GM18511 (cell line): ENCODE measurements at regions not wholly inside any gene's neighbourhood (a gene's known extent, or its start where the extent isn't known, plus 50 kb on each side); places are given as distances from the start of the nearest gene placed in this dataset.

Source experiments
- ATAC-seq: cut with Tn5 transposase; IDR thresholded peaks from one replicate; pipeline ENCODE4 v1.9.1; 2021; ENCODE audit warnings: mild to moderate bottlenecking, moderate library complexity; ENCODE audit not compliant: unreplicated experiment

DNA sequence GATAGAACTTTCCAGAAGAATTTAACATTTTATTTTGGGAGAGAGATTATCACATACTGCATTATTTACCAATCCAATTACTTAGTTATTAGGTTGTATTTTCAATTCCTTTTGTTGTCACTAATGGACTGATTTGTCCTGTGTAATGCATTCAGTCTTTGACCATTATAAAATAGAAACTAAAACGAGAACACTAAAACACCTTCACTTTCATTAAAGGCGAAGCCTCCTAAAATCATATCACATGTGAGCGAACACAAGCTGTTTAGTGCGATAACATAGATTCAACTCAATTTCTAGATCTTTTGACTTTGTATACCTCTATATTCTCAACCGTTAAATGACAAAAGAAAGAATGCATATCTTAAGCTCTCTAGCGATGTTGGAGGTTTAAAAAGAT, 253.4 kb downstream of the VGLL3 start:
- no peak for ATAC-seq

DNA sequence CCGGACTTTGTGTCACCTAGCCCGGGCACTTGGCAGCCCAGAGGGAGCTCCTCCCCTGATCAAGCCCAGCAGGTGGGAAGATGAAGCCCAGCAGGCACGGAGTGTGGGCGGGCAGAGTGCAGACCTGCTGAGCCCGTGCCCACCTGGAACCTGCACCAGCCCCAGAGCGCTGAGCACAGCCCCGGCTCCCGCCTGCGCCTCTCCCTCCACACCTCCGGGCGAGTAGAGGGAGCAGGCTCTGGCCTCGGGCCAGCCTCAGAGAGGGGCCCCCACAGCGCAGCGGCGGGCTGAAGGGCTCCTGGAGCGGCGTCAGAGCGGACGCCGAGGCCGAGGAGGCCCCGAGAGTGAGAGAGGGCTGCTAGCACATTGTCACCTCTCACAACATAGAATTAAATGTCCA, 257.7 kb downstream of the VGLL3 start:
- no peak for ATAC-seq

DNA sequence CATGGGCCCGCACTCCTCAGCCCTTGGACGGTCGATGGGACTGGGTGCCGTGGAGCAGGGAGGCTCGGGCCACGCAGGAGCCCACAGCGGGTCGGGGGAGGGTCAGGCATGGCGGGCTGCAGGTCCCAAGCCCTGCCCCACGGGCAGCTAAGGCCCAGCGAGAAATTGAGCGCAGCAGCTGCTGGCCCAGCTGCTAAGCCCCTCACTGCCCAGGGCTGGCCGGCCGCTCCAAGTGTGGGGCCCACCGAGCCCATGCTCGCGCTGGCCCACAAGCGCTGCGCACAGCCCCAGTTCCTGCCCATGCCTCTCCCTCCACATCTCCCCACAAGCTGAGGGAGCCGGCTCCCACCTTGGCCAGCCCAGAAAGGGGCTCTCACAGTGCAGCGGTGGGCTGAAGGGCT, 259.4 kb downstream of the VGLL3 start:
- ATAC-seq: no peak

DNA sequence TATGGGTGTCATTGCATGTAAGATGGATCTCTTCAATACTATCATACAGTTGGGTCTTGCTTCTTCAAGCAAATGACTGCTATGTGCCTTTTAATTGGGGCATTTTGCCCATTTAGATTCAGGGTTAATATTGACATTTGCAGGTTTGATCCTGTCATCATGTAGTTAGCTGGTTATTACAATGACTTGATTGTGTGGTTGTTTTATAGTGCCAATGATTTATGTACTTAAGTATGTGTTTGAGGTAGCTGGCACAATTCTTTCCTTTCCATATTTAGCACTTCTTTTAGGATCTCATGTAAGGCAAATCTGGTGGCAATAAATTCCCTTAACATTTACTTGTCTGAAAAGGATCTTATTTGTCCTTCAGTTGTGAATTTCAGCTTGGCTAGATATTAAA, 267.5 kb downstream of the VGLL3 start:
- no peak for ATAC-seq

GRCh38 chr3:86711634-86712033, 279.3 kb downstream of the VGLL3 start:
- no peak for ATAC-seq

DNA sequence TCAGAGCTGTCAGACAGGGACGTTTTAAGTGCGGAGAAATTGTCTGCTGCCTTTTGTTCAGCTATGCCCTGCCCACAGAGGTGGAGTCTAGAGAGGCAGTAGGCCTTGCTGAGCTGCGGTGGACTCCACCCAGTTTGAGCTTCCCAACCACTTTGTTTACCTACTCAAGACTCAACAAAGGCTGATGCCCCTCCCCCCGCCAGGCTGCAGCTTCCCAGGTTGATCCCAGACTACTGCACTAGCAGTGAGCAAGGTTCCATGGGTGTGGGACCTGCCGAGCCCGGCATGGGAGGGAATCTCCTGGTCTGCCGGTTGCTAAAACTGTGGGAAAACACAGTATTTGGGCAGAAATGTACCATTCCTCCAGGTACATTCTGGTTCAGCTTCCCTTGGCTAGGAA, 282.1 kb downstream of the VGLL3 start:
- no peak for ATAC-seq

DNA sequence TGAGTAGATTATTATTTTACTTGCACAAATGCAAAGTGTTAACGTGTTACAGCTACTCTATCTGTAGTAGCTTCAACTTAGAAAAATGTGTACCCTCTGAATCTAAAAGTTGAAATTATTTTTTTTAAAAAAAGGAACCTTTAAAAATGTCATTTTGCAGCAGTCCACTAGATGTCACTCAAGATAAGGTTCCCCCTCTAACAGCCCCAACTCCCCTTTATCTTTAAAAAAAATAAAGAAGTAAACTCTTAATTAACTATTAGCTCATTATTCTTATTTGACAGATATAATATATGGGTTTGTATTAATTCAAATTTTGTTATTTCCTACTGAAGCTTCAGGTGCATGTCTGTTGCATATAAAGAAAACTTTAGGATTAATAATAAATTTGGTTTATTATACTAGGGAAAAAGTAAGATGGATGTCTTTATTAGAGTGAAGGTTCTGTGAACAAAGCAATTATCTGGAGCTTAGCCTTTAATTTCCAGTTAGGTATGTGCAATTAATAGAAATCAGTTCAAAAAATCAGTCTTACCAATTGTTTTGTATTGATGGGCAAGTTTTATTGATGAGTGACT, 288.5 kb downstream of the VGLL3 start:
- no peak for ATAC-seq

DNA sequence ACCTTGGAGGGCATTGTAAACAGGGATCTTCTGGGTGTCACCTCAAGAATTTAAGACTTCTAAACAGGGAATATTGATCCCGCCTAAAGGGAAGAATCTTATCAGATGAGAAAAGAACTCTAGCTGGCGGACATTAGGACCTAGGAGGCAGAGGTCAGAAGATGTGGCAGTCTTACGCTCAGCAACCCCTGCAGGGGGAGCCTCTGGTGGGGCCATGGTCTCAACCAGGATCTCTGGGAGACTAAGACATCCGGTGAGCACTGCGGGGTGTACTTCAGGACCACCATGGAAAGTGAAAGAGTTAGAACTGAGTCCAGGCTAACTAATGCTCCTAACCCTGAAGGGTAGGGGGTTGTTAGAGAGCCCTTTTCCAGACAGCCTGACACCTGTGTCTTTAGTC, 295.2 kb downstream of the VGLL3 start:
- ATAC-seq: no peak

GRCh38 chr3:86673991-86674390, 317.0 kb downstream of the VGLL3 start:
- no peak for ATAC-seq

DNA sequence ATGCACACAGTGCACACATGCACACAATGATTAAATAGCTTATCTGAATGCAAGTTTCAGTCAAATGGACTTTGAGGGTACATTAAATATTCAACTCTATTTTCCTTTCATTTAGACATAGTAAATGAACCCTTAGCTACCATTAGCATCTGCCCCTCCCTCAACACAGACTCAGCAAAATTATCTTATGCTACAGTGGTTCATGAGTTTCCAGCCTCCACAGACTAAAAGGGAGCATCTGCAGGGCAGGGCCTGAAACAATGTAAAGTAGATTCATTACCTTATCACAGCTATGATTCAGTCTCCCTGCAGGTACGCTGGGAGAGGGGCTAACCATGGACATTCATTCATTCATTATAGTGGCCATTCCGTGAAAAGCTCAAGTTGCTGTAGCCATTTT, 329.1 kb downstream of the VGLL3 start:
- no peak for ATAC-seq

- ATAC-seq: no peak
Observed at GRCh38 chr3:86658876-86659275, 332.1 kb downstream of the VGLL3 start.

DNA sequence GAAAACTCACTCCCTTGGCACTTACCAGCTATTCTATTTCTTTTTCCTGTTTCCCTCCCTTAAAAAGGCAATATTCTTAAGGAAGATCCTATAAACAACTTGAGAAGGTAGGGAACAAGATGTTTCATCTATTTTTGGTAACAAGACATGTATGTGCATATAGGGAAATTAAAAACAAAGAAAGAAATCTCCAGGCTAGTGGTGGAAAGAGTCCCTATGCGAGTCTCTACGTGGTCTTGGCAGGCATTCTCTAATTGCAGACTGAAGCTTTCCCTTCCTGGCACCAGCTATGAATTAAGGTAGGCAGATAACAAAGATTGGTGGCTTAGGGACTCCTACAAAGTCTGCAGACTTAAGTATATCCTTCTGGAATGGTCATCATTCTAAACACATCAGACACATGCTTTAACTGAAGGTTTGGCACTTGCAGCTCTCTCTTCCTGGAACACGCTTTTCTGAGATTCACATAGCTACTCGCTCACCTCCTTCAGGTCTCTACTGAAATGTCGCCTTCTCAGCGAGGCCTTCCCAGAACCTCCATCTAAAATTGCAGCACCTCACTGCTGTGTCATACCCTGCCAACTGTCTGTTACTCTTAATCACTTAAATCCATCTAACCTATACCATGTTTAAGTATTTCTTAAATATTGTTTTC, 336.0 kb downstream of the VGLL3 start:
- no peak for ATAC-seq

GRCh38 chr3:86653661-86654205, 337.2 kb downstream of the VGLL3 start:
- no peak for ATAC-seq

DNA sequence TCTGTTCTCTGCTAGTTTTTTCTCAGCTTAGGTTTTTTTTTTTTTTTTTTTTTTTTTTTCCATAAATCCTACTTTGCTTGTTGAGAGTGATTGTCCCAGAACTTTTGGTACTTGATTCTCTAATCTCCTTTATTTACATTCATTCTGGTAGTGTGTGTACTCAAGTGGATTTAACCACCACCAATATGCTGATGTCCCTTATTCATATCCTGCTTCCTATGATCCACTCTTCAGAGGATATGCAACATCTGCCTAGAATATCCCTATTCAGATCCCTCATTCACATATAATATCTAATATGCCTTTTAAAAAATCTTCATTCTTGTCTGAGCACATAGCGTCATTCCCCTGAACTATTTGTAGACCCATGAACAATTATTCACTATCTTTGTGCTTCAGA, 342.9 kb downstream of the VGLL3 start:
- ATAC-seq: no peak

DNA sequence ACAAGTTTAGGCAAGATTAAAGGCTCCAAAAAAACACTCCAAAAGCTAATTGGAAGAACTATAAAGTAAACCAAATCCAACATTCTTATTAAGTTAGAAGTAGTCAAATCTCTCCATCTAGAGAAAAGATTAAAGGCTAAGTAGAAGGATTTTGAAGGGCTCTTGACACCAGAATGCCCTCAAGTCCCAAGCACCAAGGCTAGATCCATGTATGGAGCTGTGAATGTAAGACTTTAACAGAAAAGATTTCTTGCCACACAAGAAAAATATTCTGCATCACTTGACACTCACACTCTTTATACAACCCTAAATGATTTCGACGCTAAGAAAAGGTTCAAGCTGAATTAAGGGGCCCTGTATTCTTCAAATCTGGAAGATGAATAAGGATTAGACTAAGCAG, 345.2 kb downstream of the VGLL3 start:
- ATAC-seq: no peak

DNA sequence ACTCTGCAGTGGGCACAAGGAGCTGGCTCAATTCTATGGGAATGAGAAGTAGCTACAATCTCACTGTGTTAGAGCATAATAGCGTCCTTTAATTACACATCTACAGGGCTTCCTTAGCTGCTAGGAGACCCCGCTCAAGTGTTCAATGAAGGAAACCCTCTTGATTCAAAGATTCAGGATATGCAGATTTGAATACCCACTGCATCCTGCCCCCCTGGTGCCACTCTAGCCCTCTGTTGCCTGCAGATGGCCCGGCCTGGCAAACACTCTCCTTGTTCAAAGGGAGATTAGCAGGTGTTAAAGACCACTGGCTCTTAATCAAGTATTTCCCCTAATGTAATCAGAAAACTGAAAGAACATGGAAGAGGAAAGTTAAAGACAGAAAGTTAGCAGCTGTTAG, 356.6 kb downstream of the VGLL3 start:
- ATAC-seq: no peak

DNA sequence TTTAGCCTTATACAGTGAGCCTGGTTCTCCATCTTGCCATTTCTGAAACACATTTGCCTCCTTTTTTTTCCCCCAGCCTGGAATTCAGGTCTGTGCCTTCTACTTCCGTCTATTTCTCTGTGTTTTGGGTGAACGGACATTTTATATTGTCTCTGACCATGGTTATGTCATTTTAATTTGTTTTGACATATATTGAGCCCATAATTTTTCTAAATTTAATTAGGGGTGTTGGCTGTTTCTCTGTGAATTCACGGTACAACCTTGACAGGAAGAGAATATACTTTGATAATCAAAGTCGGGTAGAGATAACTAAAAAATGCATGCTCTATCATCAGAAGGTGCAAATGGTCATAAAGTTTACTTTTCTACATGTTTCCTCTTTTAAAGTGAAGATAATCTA, 361.4 kb downstream of the VGLL3 start:
- no peak for ATAC-seq

GRCh38 chr3:86624192-86624591, 366.8 kb downstream of the VGLL3 start:
- no peak for ATAC-seq

DNA sequence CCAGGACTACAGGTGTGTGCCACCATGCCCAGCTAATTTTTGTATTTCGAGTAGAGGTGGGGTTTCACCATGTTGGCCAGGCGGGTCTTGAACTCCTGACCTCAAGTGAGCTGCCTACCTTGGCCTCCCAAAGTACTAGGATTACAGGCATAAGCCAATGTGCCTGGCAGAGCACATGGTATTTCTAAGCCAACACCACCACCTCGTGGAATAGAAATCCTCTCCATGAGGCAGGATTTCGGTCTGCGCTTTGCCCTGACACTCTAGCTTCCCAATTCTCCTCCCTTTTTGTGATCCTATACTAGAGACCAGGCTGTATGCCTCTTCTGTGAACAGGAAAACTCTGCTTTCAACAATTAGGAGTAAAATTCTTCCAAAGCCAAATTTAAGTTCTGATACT, 372.2 kb downstream of the VGLL3 start:
- ATAC-seq: no peak

GRCh38 chr3:86605166-86605565, 385.8 kb downstream of the VGLL3 start:
- ATAC-seq: no peak

DNA sequence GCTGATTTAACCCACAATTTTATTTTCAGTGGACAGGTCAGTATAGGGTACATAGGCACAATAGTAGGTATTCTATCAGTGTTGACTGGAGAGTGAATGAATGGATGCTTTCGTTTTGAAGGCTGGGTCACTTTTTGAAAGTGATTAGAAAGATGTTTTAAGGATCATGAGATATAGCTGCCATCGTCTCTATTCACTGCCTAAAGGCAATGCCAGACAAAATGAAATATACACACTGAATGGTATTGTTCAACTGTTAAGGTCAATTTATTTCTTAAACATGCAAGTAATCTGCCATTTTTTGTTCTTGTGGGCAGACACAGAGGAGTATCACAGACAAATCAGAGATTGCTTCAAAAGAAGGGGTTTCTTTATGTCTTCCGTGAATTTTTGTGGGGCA, 395.3 kb downstream of the VGLL3 start:
- no peak for ATAC-seq

DNA sequence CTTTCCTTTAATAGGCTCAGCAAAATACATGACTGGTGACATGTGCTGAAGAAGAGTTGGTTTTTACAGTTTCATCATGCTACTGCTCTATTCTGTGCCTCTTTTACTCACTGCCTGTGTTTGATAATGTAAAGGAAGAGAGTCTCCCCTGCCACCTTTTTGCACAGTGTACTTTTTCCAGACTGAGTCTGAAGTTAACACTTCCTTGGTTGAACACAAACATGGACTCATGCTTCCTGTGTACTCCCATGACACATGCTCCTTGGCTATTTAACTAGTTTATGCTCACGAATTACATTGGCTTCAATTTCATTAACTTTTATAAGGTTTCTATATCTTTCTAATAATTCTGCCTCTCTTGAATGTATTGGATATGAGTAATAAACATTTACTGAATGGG, 396.1 kb downstream of the VGLL3 start:
- no peak for ATAC-seq

GRCh38 chr3:86578071-86578470, 412.9 kb downstream of the VGLL3 start:
- ATAC-seq: no peak
